GM12874 (cell line): ENCODE measurements at regions not wholly inside any gene's neighbourhood (a gene's known extent, or its start where the extent isn't known, plus 50 kb on each side); places are given as distances from the start of the nearest gene placed in this dataset.
A peak's percentile ranks its signal among the peaks of the same experiment; 100 is the strongest.

Experiments used
- TF ChIP-seq, protein P1 (sequence below): IDR thresholded peaks from 2 replicates; pipeline ENCODE4 v1.5.1; 2011; ENCODE audit warnings: low read depth, mild to moderate bottlenecking, control low read depth, low read length, moderate library complexity; ENCODE audit not compliant: insufficient read depth

GRCh38 chr7:28292834-28293526, 112.4 kb upstream of the JAZF1 start:
- TF ChIP-seq, protein P1, sequence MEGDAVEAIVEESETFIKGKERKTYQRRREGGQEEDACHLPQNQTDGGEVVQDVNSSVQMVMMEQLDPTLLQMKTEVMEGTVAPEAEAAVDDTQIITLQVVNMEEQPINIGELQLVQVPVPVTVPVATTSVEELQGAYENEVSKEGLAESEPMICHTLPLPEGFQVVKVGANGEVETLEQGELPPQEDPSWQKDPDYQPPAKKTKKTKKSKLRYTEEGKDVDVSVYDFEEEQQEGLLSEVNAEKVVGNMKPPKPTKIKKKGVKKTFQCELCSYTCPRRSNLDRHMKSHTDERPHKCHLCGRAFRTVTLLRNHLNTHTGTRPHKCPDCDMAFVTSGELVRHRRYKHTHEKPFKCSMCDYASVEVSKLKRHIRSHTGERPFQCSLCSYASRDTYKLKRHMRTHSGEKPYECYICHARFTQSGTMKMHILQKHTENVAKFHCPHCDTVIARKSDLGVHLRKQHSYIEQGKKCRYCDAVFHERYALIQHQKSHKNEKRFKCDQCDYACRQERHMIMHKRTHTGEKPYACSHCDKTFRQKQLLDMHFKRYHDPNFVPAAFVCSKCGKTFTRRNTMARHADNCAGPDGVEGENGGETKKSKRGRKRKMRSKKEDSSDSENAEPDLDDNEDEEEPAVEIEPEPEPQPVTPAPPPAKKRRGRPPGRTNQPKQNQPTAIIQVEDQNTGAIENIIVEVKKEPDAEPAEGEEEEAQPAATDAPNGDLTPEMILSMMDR, result no peak

- TF ChIP-seq, protein P1, result no peak
Measured at GRCh38 chr7:28293527-28293835, 112.9 kb upstream of the JAZF1 start.

- TF ChIP-seq, protein P1, result peak; percentile 67
Measured at GRCh38 chr7:28296571-28297483, 115.5 kb upstream of the CREB5 start.

GRCh38 chr7:28297801-28298459, 114.4 kb upstream of the CREB5 start:
- TF ChIP-seq, protein P1, result no peak

GRCh38 chr7:28298870-28299518, 113.3 kb upstream of the CREB5 start:
- TF ChIP-seq, protein P1, result no peak

GRCh38 chr7:28299556-28299955, 112.8 kb upstream of the CREB5 start:
- TF ChIP-seq, protein P1, result no peak

GRCh38 chr7:28300488-28300887, 111.8 kb upstream of the CREB5 start:
- TF ChIP-seq, protein P1, result no peak
